ENCODE measurements at regions not wholly inside any gene's neighbourhood (a gene's known extent, or its start where the extent isn't known, plus 50 kb on each side); places are given as distances from the start of the nearest gene placed in this dataset.
A peak's percentile ranks its signal among the peaks of the same experiment; 100 is the strongest.

DNA sequence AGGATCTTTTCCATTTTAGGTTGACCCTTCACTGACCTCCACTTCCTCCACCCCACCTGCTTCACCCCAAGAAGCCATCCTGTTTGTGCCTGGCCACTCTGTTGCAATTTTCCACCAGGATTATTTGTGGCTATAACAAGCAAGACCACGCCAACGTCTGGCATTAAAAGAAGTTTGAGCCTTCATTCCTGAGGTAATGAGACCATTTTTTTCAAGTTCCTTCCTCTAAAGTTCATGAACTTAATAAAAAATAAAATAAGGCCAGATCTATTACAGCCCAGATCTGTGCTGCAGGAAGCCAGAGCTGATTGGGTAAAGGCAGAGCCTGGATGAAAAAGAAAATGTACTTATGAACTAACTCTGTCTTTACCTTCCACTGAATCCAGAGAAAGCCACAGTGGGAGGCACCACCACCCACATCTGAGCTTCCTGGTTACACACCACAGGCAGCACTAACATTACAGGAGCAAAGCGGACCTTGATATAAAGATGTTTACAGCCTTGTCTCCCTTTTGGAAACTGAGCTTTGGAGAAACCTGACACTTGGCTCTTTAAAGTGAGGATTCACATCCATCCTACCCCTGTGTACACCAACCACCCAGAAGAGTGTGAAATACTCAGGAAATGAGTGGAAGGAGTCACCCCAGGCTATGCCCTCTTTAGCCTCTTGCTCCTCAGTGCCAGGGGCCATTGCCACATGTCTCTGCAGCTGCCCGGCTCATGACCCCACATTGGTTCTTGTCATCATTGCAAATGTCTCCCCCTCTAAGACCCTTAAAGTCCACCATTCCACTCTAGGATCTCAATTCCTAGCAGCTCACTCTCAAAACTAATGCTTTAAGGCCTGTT is 293.6 kb downstream of the PLPP3 start:
- no peak for DNase-seq (ENCODE audit: unreplicated experiment)
- H3K27me3 Mint-ChIP-seq (ENCODE audit: insufficient read depth, unreplicated experiment), result no peaks in the 10 kb centered on the region
- no peaks in the 10 kb centered on the region for H3K36me3 Mint-ChIP-seq (ENCODE audit: insufficient read depth, unreplicated experiment)
- H3K9me3 Mint-ChIP-seq (ENCODE audit: unreplicated experiment), result no peaks in the 10 kb centered on the region
- H3K4me1 Mint-ChIP-seq (ENCODE audit: insufficient read depth, unreplicated experiment), result no peaks in the 10 kb centered on the region
- no TSS peak for BruUV-seq (replicated peaks)
- H3K27ac Mint-ChIP-seq (ENCODE audit: low read depth, unreplicated experiment), result no peak overlapping the region
- POLR2A ChIA-PET, result interaction anchor here (1.1 kb wide), 1 partner anchor 44 kb away, joined by 3 read pairs; no protein-coding TSS in a partner anchor
- TF ChIP-seq, protein P1, sequence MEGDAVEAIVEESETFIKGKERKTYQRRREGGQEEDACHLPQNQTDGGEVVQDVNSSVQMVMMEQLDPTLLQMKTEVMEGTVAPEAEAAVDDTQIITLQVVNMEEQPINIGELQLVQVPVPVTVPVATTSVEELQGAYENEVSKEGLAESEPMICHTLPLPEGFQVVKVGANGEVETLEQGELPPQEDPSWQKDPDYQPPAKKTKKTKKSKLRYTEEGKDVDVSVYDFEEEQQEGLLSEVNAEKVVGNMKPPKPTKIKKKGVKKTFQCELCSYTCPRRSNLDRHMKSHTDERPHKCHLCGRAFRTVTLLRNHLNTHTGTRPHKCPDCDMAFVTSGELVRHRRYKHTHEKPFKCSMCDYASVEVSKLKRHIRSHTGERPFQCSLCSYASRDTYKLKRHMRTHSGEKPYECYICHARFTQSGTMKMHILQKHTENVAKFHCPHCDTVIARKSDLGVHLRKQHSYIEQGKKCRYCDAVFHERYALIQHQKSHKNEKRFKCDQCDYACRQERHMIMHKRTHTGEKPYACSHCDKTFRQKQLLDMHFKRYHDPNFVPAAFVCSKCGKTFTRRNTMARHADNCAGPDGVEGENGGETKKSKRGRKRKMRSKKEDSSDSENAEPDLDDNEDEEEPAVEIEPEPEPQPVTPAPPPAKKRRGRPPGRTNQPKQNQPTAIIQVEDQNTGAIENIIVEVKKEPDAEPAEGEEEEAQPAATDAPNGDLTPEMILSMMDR (IDR thresholded peaks at IDR 0.05; ENCODE audit: unreplicated experiment), result no peak
- no peak overlapping the region for H3K4me3 Mint-ChIP-seq (ENCODE audit: unreplicated experiment)
- intact Hi-C loops (cut with micrococcal nuclease), result no loop called here
- CTCF ChIA-PET, result interaction anchor here (0.9 kb wide), 1 partner anchor 316 kb away, joined by 3 read pairs; no protein-coding TSS in a partner anchor

DNA sequence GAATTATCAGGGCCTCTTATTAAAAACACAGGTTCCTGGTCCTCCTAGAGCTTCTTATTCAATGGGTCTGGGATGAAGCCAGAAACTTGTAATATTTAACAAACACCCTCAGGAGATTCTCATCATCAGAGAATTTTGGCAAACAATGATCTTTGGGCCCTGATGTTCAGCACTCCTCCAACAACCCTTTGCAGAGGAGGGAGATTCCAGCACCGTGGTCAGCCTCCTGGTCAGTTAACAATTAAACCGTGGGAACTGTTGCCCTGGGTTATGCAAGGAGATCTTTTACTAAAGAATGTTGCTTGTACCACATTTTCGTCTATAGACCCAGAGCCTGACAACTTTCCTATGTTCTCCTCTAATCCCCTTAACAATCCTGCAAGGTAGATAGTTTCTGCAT is 294.4 kb downstream of the PLPP3 start:
- TF ChIP-seq, protein P1 (IDR thresholded peaks at IDR 0.05; ENCODE audit: unreplicated experiment), result no peak
- DNase-seq (ENCODE audit: unreplicated experiment), result peak; percentile 33

DNA sequence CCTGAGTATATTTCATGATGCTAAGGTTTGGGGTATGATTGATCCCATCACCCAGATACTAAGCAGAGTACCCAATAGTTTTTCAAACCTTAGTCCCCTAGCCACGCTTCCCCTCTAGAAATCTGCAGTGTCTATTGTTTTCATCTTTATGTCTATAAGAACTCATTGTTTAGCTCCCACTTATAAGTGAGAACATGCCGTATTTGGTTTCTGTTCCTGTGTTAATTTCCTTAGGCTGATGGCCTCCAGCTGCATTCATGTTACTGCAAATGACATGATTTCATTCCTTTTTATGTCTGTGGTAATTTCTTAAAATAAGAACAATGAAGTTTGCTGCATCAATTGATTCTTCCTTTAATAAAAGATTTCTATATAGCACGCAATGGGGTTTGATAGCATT is 301.3 kb downstream of the PLPP3 start:
- intact Hi-C loops (cut with micrococcal nuclease), result no loop called here
- Mint-ChIP-seq H3K27me3 (ENCODE audit: insufficient read depth, unreplicated experiment) (no peaks in the 10 kb centered on the region), H3K27ac (ENCODE audit: low read depth, unreplicated experiment) (no peak overlapping the region), H3K4me1 (ENCODE audit: insufficient read depth, unreplicated experiment) (no peaks in the 10 kb centered on the region), H3K9me3 (ENCODE audit: unreplicated experiment) (no peaks in the 10 kb centered on the region), H3K36me3 (ENCODE audit: insufficient read depth, unreplicated experiment) (no peaks in the 10 kb centered on the region), H3K4me3 (ENCODE audit: unreplicated experiment) (no peak overlapping the region)
- no TSS peak for BruUV-seq (replicated peaks)
- no peak for DNase-seq (ENCODE audit: unreplicated experiment)
- TF ChIP-seq, protein P1 (IDR thresholded peaks at IDR 0.05; ENCODE audit: unreplicated experiment), result no peak
- ChIA-PET CTCF (interaction anchor here (0.6 to 1.0 kb wide), 2 partner anchors 63 to 815 kb away, joined by 3 to 5 read pairs; no protein-coding TSS in a partner anchor), POLR2A (interaction anchor here (0.6 kb wide), 1 partner anchor 12 kb away, joined by 3 read pairs; no protein-coding TSS in a partner anchor)

More for the DNA sequence above, 294.4 kb downstream of the PLPP3 start:
- Mint-ChIP-seq H3K36me3 (ENCODE audit: insufficient read depth, unreplicated experiment) (no peaks in the 10 kb centered on the region), H3K9me3 (ENCODE audit: unreplicated experiment) (no peaks in the 10 kb centered on the region), H3K4me1 (ENCODE audit: insufficient read depth, unreplicated experiment) (no peaks in the 10 kb centered on the region), H3K27me3 (ENCODE audit: insufficient read depth, unreplicated experiment) (no peaks in the 10 kb centered on the region), H3K27ac (ENCODE audit: low read depth, unreplicated experiment) (no peak overlapping the region), H3K4me3 (ENCODE audit: unreplicated experiment) (no peak overlapping the region)
- ChIA-PET POLR2A (interaction anchor here (1.1 kb wide), 1 partner anchor 45 kb away, joined by 3 read pairs; no protein-coding TSS in a partner anchor), CTCF (interaction anchor here (0.6 to 0.9 kb wide), 2 partner anchors 315 to 1626 kb away, joined by 3 read pairs; no protein-coding TSS in a partner anchor)
- intact Hi-C loops (cut with micrococcal nuclease), result no loop called here
- BruUV-seq (replicated peaks), result no TSS peak

- Mint-ChIP-seq H3K4me1 (ENCODE audit: insufficient read depth, unreplicated experiment) (no peaks in the 10 kb centered on the region), H3K4me3 (ENCODE audit: unreplicated experiment) (no peak overlapping the region), H3K9me3 (ENCODE audit: unreplicated experiment) (no peaks in the 10 kb centered on the region), H3K27me3 (ENCODE audit: insufficient read depth, unreplicated experiment) (peaks cover 25% of the 10 kb centered on the region), H3K27ac (ENCODE audit: low read depth, unreplicated experiment) (no peak overlapping the region), H3K36me3 (ENCODE audit: insufficient read depth, unreplicated experiment) (no peaks in the 10 kb centered on the region)
- no peak for DNase-seq (ENCODE audit: unreplicated experiment)
- CTCF ChIA-PET, result no interaction called here
- POLR2A ChIA-PET, result no interaction called here
- BruUV-seq (replicated peaks), result no TSS peak
- intact Hi-C loops (cut with micrococcal nuclease), result no loop called here
- TF ChIP-seq, protein P1 (IDR thresholded peaks at IDR 0.05; ENCODE audit: unreplicated experiment), result no peak
Observed at GRCh38 chr1:56268519-56269140, 310.7 kb downstream of the PLPP3 start.

Data from MCF 10A (cell line).